ENCODE measurements at regions not wholly inside any gene's neighbourhood (a gene's known extent, or its start where the extent isn't known, plus 50 kb on each side); places are given as distances from the start of the nearest gene placed in this dataset.
A peak's percentile ranks its signal among the peaks of the same experiment; 100 is the strongest.
"Not testable (repeated sequence)": the region's sequence is repeated elsewhere in the genome, so short reads cannot be mapped to it uniquely, and the experiment has no call there.

DNA sequence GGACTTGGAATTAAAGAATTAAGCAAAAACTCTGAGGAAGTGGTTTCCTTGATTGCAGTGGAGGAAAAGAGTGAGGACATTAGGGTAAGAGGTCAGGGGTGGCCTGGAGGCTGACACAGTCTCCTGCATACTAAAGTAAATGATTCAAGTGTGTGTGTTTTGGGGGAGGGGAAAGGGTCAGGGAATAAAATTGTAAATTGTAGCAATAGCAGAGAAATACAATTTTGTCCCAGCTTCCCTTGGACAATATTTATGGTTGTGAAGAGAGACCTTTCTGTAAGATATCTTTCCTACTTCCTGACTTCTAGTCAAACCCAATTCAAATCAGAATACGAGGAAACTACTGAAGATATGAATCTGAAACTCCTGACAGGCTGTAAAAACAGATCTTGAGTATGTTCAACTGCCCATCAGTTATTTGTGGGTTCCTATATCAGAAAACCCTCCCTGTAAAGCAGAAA is 143.4 kb upstream of the HMGN3 start:
- Mint-ChIP-seq H3K4me1 (no peaks in the 10 kb centered on the region), H3K4me3 (no peak overlapping the region), H3K36me3 (no peaks in the 10 kb centered on the region), H3K9me3 (no peaks in the 10 kb centered on the region), H3K27me3 (peaks cover 0 to 3% (median 2%) of the 10 kb centered on the region in 3 donors), H3K27ac (no peak overlapping the region)
- ATAC-seq (ENCODE audit: low read depth in 2 of 2) (no peak), DNase-seq (no peak)

DNA sequence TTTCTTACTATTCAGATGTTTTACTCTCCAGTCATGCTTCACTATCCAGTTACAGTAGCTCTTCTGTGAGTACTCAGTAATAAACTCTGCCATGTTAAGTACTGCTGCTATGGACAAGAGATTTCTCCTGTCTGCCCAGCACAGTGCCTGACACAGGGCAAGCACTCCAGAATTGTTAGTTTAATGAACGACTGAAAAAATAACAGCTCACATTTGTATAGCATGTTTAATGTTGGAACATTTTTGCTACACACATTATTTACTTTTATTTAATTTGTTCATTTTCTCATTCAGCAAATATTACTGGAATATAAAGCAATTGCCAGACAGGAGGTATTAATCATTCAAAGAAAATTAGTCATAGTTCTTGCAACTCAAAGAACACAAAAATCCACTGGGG is 142.6 kb upstream of the HMGN3 start:
- H3K4me3 Mint-ChIP-seq, result no peak overlapping the region
- peaks cover 0 to 8% (median 3%) of the 10 kb centered on the region in 3 donors for H3K27me3 Mint-ChIP-seq
- no peak overlapping the region for H3K27ac Mint-ChIP-seq
- H3K9me3 Mint-ChIP-seq, result peaks cover 0 to 4% (median 0%) of the 10 kb centered on the region in 7 donors
- H3K4me1 Mint-ChIP-seq, result no peaks in the 10 kb centered on the region
- DNase-seq, result no peak
- ATAC-seq (ENCODE audit: low read depth in 2 of 2), result no peak
- no peaks in the 10 kb centered on the region for H3K36me3 Mint-ChIP-seq

DNA sequence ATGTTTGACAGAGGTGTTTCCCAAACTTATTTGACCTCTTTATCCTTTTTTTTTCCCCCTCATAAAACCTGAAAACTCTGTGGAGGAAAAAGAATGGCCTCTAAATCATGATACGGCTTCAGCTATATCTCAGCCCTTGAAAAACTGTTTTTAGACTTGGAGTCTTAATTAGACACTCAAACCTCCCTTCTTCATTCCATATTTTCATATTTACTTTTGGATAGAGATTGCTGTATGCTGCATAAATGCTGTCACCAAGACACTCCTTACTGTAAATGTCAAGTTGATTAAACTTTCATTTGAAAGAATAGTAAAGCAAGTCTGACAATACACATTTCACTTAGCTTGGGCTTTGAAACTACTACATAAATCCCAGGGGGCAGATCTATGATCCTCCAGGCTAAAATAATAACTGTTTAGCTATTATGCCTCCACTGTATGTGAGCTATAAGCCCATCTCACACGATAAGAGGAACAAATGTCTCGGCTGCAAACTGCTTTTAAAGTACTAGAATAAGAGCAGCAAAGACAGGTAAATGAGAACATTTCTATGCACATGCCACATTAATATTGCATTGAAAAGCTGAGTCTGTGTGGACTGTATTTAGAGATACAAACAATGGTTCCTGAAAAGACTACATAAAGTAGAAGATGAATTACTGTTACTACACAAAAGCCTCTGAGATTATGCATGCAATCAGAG is 141.3 kb upstream of the HMGN3 start:
- no peak for ATAC-seq (ENCODE audit: low read depth in 2 of 2)
- no peak overlapping the region for H3K27ac Mint-ChIP-seq
- peaks cover 0 to 8% (median 3%) of the 10 kb centered on the region in 3 donors for H3K27me3 Mint-ChIP-seq
- H3K36me3 Mint-ChIP-seq, result no peaks in the 10 kb centered on the region
- H3K4me1 Mint-ChIP-seq, result no peaks in the 10 kb centered on the region
- H3K9me3 Mint-ChIP-seq, result peaks cover 0 to 4% (median 0%) of the 10 kb centered on the region in 7 donors
- no peak for DNase-seq
- no peak overlapping the region for H3K4me3 Mint-ChIP-seq

DNA sequence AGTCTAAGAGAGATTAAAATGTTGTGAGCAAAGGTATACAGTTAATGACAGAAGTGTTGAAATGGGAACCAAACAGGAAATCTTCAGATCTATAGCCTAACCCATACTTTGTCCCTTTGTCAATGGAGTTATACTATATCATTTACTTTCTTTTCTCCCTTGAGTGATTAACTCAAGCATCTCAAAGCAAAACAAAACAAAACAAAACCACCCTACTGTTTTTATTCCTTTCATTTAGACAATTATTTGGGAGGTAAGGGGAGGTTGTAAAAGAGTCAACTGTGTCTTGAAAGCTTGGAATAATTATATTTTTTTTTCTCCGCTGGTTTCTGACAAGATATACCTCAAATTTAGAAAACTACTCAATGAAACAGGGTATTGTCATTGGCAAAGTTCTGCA is 139.8 kb upstream of the HMGN3 start:
- DNase-seq (no peak), ATAC-seq (ENCODE audit: low read depth in 2 of 2) (no peak)
- Mint-ChIP-seq H3K36me3 (no peaks in the 10 kb centered on the region), H3K4me3 (no peak overlapping the region), H3K27ac (no peak overlapping the region), H3K27me3 (peaks cover 0 to 8% (median 3%) of the 10 kb centered on the region in 3 donors), H3K4me1 (no peaks in the 10 kb centered on the region), H3K9me3 (peaks cover 2 to 14% (median 5%) of the 10 kb centered on the region in 7 donors)

DNA sequence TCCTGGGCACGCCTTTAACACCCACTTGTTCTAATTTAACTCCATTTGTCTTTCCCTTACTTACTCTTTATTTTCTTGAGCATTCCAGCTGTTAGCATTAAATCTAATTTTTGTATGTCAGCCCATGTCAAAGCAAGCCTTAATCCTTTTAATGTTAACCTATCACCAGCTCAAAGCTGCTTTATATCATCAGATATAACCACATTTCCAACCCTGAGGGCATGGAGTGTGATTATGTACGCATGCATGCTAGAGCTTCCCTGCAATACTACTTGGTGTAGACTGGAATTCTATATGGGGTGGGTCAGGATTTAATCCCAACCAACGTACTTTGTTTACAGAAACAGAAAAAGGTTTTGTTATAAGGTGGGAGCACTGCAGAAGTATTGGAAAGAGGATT is 139.4 kb upstream of the HMGN3 start:
- H3K9me3 Mint-ChIP-seq, result peaks cover 3 to 15% (median 6%) of the 10 kb centered on the region in 7 donors
- H3K27ac Mint-ChIP-seq, result no peak overlapping the region
- no peak overlapping the region for H3K4me3 Mint-ChIP-seq

DNA sequence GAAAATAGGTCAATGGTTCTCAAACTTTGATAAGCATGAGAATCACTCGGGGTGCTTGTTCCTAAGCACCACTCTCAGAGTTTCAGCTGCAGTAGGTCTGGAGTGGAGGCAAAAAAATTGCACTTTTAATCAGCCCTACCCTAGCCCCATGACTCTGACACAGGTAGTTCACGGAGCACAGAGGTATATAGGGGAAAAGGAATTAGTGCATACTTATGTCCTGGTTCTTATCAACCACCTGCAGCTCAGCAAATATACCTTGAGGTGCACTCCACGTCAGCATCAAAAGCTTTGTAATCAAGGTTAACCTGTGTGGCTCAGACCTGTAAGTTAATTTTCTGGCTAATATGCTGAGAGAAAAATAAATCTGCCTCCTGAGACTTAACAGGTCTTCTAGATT is 138.8 kb upstream of the HMGN3 start:
- Mint-ChIP-seq H3K9me3 (peaks cover 3 to 17% (median 6%) of the 10 kb centered on the region in 7 donors), H3K27me3 (peaks cover 0 to 8% (median 3%) of the 10 kb centered on the region in 3 donors), H3K4me3 (no peak overlapping the region), H3K36me3 (no peaks in the 10 kb centered on the region), H3K4me1 (no peaks in the 10 kb centered on the region), H3K27ac (peak overlapping the region in 1 of 6 donors; percentile 12)
- ATAC-seq (ENCODE audit: low read depth in 2 of 2) (no peak), DNase-seq (no peak)

More for the DNA sequence above, 139.4 kb upstream of the HMGN3 start:
- ATAC-seq (ENCODE audit: low read depth in 2 of 2), result no peak
- no peak for DNase-seq
- no peaks in the 10 kb centered on the region for H3K4me1 Mint-ChIP-seq
- peaks cover 0 to 8% (median 3%) of the 10 kb centered on the region in 3 donors for H3K27me3 Mint-ChIP-seq
- H3K36me3 Mint-ChIP-seq, result no peaks in the 10 kb centered on the region

DNA sequence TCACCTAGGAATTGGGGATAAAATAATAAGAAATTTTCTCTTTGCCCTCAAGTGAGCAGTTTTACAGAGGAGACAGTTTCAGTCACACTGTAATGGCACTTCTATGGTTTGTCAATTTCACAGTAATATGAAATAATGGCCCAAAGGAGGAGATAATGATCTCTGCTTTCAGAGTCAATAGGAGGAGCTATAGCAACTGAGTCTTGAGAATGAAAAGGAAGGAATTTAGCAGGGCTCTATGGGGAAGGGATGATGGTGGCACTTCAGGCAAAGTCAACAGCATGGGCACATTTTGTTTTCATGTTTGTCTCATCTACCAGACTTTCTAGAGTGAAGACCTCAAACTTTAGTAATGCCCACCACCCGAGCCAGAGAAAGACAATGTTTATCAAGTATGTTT is 138.3 kb upstream of the HMGN3 start:
- DNase-seq (no peak), ATAC-seq (ENCODE audit: low read depth in 2 of 2) (no peak)
- Mint-ChIP-seq H3K9me3 (peaks cover 5 to 21% (median 7%) of the 10 kb centered on the region in 7 donors), H3K27ac (peak overlapping the region in 1 of 6 donors; percentile 12), H3K4me1 (no peaks in the 10 kb centered on the region), H3K36me3 (peaks cover 0 to 1% of the 10 kb centered on the region in 2 donors), H3K4me3 (no peak overlapping the region), H3K27me3 (peaks cover 0 to 8% (median 3%) of the 10 kb centered on the region in 3 donors)

DNA sequence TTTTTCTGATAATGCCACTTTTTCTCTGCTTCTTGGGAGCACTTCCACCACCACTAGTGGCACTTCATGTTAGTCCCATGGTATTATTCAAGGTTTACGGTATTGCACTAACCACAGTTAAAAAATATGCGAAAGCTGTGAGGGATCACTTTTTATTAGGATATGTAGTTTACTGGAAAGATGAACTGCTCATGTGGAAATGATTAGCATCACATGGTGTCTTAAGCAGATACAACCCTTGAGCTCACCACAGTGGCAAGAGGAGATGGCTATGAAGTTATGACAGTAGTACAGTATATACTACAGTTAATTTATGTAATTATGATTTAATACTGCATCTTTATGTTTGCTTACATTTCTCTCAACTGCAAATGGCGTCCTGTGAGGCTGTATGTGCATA is 134.5 kb upstream of the HMGN3 start:
- Mint-ChIP-seq H3K9me3 (peaks cover 11 to 45% (median 33%) of the 10 kb centered on the region in 7 donors), H3K4me3 (no peak overlapping the region), H3K36me3 (peaks cover 0 to 7% of the 10 kb centered on the region in 2 donors), H3K27ac (no peak overlapping the region), H3K4me1 (no peaks in the 10 kb centered on the region), H3K27me3 (peaks cover 0 to 8% (median 3%) of the 10 kb centered on the region in 3 donors)
- ATAC-seq (ENCODE audit: low read depth in 2 of 2) (no peak), DNase-seq (no peak)

DNA sequence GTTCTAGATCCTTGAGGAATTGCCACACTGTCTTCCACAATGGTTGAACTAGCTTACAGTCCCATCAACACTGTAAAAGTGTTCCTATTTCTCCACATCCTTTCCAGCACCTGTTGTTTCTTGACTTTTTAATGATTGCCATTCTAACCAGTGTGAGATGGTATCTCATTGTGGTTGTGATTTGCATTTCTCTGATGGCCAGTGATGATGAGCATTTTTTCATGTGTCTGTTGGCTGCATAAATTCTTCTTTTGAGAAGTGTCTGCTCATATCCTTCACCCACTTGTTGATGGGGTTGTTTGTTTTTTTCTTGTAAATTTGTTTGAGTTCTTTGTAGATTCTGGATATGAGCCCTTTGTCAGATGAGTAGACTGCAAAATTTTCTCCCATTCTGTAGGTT is 129.0 kb upstream of the HMGN3 start:
- H3K36me3 Mint-ChIP-seq, result not testable (repeated sequence)
- H3K9me3 Mint-ChIP-seq, result peaks cover 5 to 62% (median 43%) of the 10 kb centered on the region in 7 donors

DNA sequence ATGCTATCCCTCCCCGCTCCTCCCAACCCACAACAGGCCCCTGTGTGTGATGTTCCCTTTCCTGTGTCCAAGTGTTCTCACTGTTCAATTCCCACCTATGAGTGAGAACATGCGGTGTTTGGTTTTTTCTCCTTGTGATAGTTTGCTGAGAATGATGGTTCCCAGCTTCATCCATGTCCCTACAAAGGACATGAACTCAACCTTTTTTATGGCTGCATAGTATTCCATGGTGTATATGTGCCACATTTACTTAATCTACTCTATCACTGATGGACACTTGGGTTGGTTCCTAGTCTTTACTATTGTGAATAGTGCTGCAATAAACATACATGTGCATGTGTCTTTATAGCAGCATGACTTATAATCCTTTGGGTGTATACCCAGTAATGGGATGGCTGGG is 126.6 kb upstream of the HMGN3 start:
- H3K9me3 Mint-ChIP-seq, result peaks cover 0 to 43% (median 26%) of the 10 kb centered on the region in 7 donors
- ATAC-seq (ENCODE audit: low read depth in 2 of 2); DNase-seq; H3K36me3 Mint-ChIP-seq; H3K27ac Mint-ChIP-seq; H3K4me3 Mint-ChIP-seq; H3K4me1 Mint-ChIP-seq; H3K27me3 Mint-ChIP-seq: not testable (repeated sequence)

More for the DNA sequence above, 129.0 kb upstream of the HMGN3 start:
- H3K4me3 Mint-ChIP-seq; H3K4me1 Mint-ChIP-seq; H3K27ac Mint-ChIP-seq; DNase-seq; ATAC-seq (ENCODE audit: low read depth in 2 of 2); H3K27me3 Mint-ChIP-seq: not testable (repeated sequence)

DNA sequence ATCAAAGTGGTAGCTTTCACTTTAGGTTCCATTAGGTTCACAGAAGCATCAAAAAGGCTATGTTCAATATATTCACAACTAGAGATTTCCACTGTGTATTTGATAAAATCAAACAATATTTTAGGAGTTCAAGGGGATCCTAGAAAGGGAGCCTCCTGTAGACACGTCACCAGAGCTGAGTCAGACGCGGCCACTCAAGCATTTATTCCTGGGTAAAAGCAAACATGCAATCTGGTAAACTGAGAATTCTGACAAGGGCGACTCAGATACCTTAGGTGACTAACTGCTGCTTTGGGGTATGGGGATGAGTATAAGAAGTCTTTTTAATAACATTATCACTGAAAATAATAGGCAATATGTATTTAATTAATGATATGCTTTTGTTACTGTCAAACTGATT is 118.7 kb upstream of the HMGN3 start:
- peaks cover 4 to 33% (median 21%) of the 10 kb centered on the region in 7 donors for H3K9me3 Mint-ChIP-seq
- H3K27me3 Mint-ChIP-seq, result peaks cover 0 to 3% (median 0%) of the 10 kb centered on the region in 3 donors

DNA sequence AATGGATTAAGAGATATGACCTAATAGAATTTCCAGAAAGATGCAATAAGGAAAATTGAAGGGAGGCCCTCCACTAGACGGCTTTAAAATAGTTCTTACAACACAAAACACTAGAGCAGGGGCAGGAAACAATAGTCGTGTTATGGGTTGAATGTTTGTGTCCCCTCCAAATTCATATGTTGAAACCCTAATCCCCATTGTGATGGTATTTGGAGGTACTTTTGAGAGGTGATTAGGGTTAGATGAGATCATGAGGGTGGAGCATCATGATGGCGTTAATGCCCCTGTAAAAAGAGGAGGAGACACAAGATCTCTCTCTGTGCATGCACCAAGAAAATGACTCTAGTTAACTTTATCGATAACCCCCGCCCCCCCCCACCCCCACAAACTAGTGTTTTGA is 104.0 kb upstream of the HMGN3 start:
- Mint-ChIP-seq H3K4me3 (no peak overlapping the region), H3K27me3 (peaks cover 0 to 6% (median 0%) of the 10 kb centered on the region in 3 donors), H3K4me1 (no peaks in the 10 kb centered on the region), H3K27ac (no peak overlapping the region), H3K9me3 (peaks cover 0 to 8% (median 2%) of the 10 kb centered on the region in 7 donors), H3K36me3 (no peaks in the 10 kb centered on the region)
- ATAC-seq (ENCODE audit: low read depth in 2 of 2) (no peak), DNase-seq (no peak)

More for the DNA sequence above, 118.7 kb upstream of the HMGN3 start:
- H3K4me3 Mint-ChIP-seq, result no peak overlapping the region
- H3K36me3 Mint-ChIP-seq, result peaks cover 0 to 2% of the 10 kb centered on the region in 2 donors
- ATAC-seq (ENCODE audit: low read depth in 2 of 2) (no peak), DNase-seq (no peak)
- no peaks in the 10 kb centered on the region for H3K4me1 Mint-ChIP-seq
- H3K27ac Mint-ChIP-seq, result no peak overlapping the region

DNA sequence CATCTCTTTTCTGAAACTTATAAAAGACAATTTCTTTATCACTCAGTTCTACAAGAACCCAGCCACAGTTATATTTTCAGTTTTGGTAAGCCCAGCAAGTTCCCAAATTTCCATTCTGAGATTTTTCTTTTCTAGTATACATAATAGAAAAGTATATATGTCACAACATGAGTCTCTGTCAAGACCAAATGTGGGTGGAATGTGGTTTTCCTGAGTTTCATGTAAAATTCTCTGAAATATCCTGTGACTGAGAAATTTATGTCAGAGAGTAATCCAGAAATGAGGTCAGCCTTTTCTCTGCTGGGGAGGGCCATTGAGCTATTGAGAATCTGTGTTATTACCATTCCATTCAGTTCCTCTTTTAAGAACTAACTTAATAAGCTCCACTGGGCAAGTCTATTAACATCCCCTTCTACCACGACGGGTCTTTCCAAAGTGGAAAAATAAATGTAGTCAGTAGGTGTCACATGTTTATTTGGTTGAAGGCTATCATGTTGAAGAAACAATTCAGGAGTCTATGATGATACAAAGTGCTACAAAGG is 100.7 kb upstream of the HMGN3 start:
- no peak overlapping the region for H3K27ac Mint-ChIP-seq
- H3K4me3 Mint-ChIP-seq, result no peak overlapping the region
- H3K27me3 Mint-ChIP-seq, result peaks cover 0 to 17% (median 0%) of the 10 kb centered on the region in 3 donors
- H3K4me1 Mint-ChIP-seq, result no peaks in the 10 kb centered on the region
- H3K36me3 Mint-ChIP-seq, result no peaks in the 10 kb centered on the region
- DNase-seq (no peak), ATAC-seq (ENCODE audit: low read depth in 2 of 2) (peak in 1 of 2 donors; percentile 27)
- H3K9me3 Mint-ChIP-seq, result peaks cover 0 to 4% (median 0%) of the 10 kb centered on the region in 7 donors

DNA sequence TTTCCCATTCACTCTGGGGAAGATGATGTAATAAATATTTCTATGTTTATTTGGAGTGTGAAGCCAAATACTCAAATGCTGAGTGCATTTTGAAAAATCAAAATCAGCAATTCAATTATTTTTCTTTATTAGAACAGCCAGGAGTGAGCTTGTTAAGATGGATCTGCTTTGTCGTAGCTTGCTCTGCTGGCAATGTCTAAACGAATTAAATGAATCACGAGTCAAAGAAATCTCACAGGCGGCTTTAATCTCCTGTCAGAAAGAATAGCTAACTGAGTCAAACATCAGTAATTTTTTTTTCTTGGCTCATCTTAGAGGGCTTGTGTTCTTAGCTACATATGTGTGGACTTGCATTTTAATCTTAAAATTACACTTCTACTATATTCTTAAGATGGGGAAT is 100.2 kb upstream of the HMGN3 start:
- H3K4me3 Mint-ChIP-seq, result no peak overlapping the region
- no peaks in the 10 kb centered on the region for H3K4me1 Mint-ChIP-seq

More for the DNA sequence above, 100.2 kb upstream of the HMGN3 start:
- Mint-ChIP-seq H3K27ac (no peak overlapping the region), H3K36me3 (no peaks in the 10 kb centered on the region), H3K27me3 (peaks cover 0 to 17% (median 0%) of the 10 kb centered on the region in 3 donors), H3K9me3 (peaks cover 0 to 4% (median 0%) of the 10 kb centered on the region in 7 donors)
- ATAC-seq (ENCODE audit: low read depth in 2 of 2) (no peak), DNase-seq (no peak)

Data from naive B cell (primary cell).